ENCODE measurements at regions not wholly inside any gene's neighbourhood (a gene's known extent, or its start where the extent isn't known, plus 50 kb on each side); places are given as distances from the start of the nearest gene placed in this dataset.

GRCh38 chr18:73232933-73233332 lies 365.1 kb upstream of the NETO1 start:
- no peaks in the 10 kb centered on the region for H3K4me1 ChIP-seq
- intact Hi-C loops (cut with DNase I) = no loop called here
- H3K4me3 ChIP-seq = no peak overlapping the region
- 81 to 85% (median 81%) methylated on average over 8 of the region's 8 CpGs for WGBS, 3 donors
- no peaks in the 10 kb centered on the region for H3K9me3 ChIP-seq
- H3K27ac ChIP-seq = no peak overlapping the region
- DNase-seq = no peak
- no peaks in the 10 kb centered on the region for H3K36me3 ChIP-seq (ENCODE audit: insufficient read depth in 1 of 2, low read depth in 1 of 2)
- no peak for TF ChIP-seq CTCF (IDR thresholded peaks at IDR 0.05)
- H3K27me3 ChIP-seq (ENCODE audit: insufficient read depth in 3 of 3, low read length in 2 of 3) = no peaks in the 10 kb centered on the region
- no peak for ATAC-seq

- Histone ChIP-seq H3K27me3 (ENCODE audit: insufficient read depth in 3 of 3, low read length in 2 of 3) (no peaks in the 10 kb centered on the region), H3K9me3 (peaks cover 4% of the 10 kb centered on the region), H3K27ac (no peak overlapping the region), H3K4me3 (no peak overlapping the region), H3K36me3 (ENCODE audit: insufficient read depth in 1 of 2, low read depth in 1 of 2) (no peaks in the 10 kb centered on the region), H3K4me1 (no peaks in the 10 kb centered on the region)
- ATAC-seq (no peak), DNase-seq (no peak)
- TF ChIP-seq CTCF (IDR thresholded peaks at IDR 0.05) = no peak
- 84 to 88% (median 87%) methylated on average over 5 of the region's 5 CpGs for WGBS, 3 donors
- intact Hi-C loops (cut with DNase I) = no loop called here
Measured at GRCh38 chr18:73220663-73221062, 352.9 kb upstream of the NETO1 start.

GRCh38 chr18:73218293-73218692 lies 350.5 kb upstream of the NETO1 start:
- ATAC-seq (no peak), DNase-seq (no peak)
- H3K4me3 ChIP-seq = no peak overlapping the region
- no peaks in the 10 kb centered on the region for H3K4me1 ChIP-seq
- intact Hi-C loops (cut with DNase I) = no loop called here
- no peaks in the 10 kb centered on the region for H3K36me3 ChIP-seq (ENCODE audit: insufficient read depth in 1 of 2, low read depth in 1 of 2)
- no peak for TF ChIP-seq CTCF (IDR thresholded peaks at IDR 0.05)
- peaks cover 4% of the 10 kb centered on the region for H3K9me3 ChIP-seq
- no peak overlapping the region for H3K27ac ChIP-seq
- H3K27me3 ChIP-seq (ENCODE audit: insufficient read depth in 3 of 3, low read length in 2 of 3) = no peaks in the 10 kb centered on the region
- 73 to 80% (median 78%) methylated on average over 2 of the region's 2 CpGs for WGBS, 3 donors

- WGBS, 3 donors = 85 to 88% (median 86%) methylated on average over 7 of the region's 7 CpGs
- TF ChIP-seq CTCF (IDR thresholded peaks at IDR 0.05) = no peak
- H3K4me3 ChIP-seq = no peak overlapping the region
Measured at GRCh38 chr18:73214970-73215369, 347.2 kb upstream of the NETO1 start.

GRCh38 chr18:73212442-73212841 lies 344.7 kb upstream of the NETO1 start:
- no peaks in the 10 kb centered on the region for H3K4me1 ChIP-seq
- ATAC-seq (no peak), DNase-seq (no peak)
- H3K27me3 ChIP-seq (ENCODE audit: insufficient read depth in 3 of 3, low read length in 2 of 3) = no peaks in the 10 kb centered on the region
- no peaks in the 10 kb centered on the region for H3K36me3 ChIP-seq (ENCODE audit: insufficient read depth in 1 of 2, low read depth in 1 of 2)
- intact Hi-C loops (cut with DNase I) = no loop called here
- H3K9me3 ChIP-seq = no peaks in the 10 kb centered on the region
- WGBS, 3 donors = 74 to 83% (median 76%) methylated on average over 4 of the region's 4 CpGs
- TF ChIP-seq CTCF (IDR thresholded peaks at IDR 0.05) = no peak
- H3K4me3 ChIP-seq = no peak overlapping the region
- H3K27ac ChIP-seq = no peak overlapping the region

More at GRCh38 chr18:73214970-73215369, 347.2 kb upstream of the NETO1 start:
- Histone ChIP-seq H3K27me3 (ENCODE audit: insufficient read depth in 3 of 3, low read length in 2 of 3) (no peaks in the 10 kb centered on the region), H3K4me1 (no peaks in the 10 kb centered on the region), H3K9me3 (no peaks in the 10 kb centered on the region), H3K36me3 (ENCODE audit: insufficient read depth in 1 of 2, low read depth in 1 of 2) (no peaks in the 10 kb centered on the region), H3K27ac (no peak overlapping the region)
- intact Hi-C loops (cut with DNase I) = no loop called here
- DNase-seq (no peak), ATAC-seq (no peak)
